ES-I3 (cell line): ENCODE measurements at regions not wholly inside any gene's neighbourhood (a gene's known extent, or its start where the extent isn't known, plus 50 kb on each side); places are given as distances from the start of the nearest gene placed in this dataset.

Experiments used
- H3K36me3 ChIP-seq: 2 replicates; pipeline ENCODE4 v1.6.1; 2013; ENCODE audit warnings: mild to moderate bottlenecking, low read length, control low read depth, moderate library complexity; ENCODE audit not compliant: insufficient read depth
- H3K4me1 ChIP-seq: 2 replicates; pipeline ENCODE4 v1.6.1; 2013; ENCODE audit warnings: mild to moderate bottlenecking, control low read depth, low read length; ENCODE audit not compliant: insufficient read depth
- H3K9ac ChIP-seq: 2 replicates; pipeline ENCODE4 v1.6.1; 2013; ENCODE audit warnings: low read depth, mild to moderate bottlenecking, low read length, moderate library complexity
- H3K9me3 ChIP-seq: 2 replicates; pipeline ENCODE4 v1.6.1; 2013; ENCODE audit warnings: mild to moderate bottlenecking, low read length, moderate library complexity; ENCODE audit not compliant: control insufficient read depth, insufficient read depth

DNA sequence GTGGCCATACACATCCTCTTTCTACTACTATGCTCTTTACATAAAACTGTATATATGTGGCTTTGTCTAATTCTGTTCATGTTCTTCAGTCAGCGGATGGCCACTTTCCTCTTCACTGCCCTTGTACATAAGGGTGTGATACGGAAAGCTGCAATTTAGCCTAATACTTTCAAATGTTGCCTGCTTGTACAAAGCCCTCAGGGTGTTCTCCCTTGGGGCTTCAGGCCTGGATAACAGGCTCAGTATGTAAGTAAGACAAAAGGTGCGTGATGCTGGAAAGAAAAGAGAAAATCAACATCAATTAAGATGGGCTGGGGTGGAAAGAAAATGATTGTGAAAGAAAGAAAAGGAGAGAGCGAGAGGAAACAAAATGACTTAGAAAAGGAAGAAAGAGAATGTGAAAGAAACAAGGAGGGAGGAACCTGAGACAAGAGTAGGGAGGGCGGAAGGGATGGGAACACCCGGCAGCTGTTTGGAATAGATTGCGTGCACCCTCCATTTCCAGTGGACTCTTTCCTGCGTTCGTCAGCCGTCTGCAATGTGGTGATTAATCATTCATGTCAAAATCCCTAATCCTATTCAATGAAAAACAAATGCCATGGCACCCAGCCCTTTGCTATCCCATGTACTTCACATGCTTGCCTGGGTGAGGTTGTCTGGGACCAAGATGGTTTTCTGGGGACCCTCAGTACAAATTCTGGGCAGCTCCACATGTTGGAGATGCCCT lies 553.6 kb downstream of the NUF2 start:
- Histone ChIP-seq H3K36me3 (no peaks in the 10 kb centered on the region), H3K9me3 (no peaks in the 10 kb centered on the region), H3K4me1 (no peaks in the 10 kb centered on the region), H3K9ac (no peak overlapping the region)

DNA sequence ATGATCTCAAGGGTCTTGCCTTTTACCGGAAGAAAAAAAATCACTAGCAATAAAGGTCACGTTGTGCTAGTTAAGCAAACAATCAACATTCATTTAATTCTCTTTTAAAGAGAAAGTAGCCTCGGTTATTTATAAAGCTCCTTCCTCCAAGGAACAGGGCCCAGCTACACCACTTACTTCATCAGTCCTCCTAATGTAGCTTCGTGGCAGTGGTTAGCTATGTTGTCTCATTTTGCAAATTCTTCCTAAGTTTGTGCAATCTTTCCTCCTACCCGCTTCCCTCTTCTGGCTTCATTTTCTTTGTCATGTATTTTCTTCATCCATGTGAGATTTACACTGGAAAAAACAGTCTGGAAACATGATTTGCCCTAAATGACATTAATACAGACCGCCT lies 554.2 kb downstream of the NUF2 start:
- H3K36me3 ChIP-seq, result no peaks in the 10 kb centered on the region
- no peaks in the 10 kb centered on the region for H3K9me3 ChIP-seq
- no peak overlapping the region for H3K9ac ChIP-seq
- no peaks in the 10 kb centered on the region for H3K4me1 ChIP-seq

DNA sequence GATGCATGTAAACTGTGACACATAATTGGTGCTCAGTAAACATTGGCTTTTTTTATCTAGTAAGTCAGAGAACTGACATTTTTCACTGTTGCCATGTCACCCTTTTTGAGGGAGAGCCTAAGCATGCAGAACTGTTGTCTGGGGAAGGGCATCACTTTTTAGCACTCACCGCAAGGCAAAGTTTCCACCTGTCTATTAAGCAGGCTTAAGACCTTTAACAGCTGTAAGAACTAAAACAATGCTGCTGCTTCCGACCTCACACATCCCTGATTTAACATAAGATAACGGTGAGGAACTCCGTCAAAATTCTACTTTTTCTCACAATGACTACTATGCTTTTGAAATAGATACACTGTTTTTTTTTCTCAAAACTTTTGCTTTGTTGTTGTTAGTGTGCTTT lies 554.8 kb downstream of the NUF2 start:
- no peak overlapping the region for H3K9ac ChIP-seq
- no peaks in the 10 kb centered on the region for H3K4me1 ChIP-seq
- no peaks in the 10 kb centered on the region for H3K36me3 ChIP-seq
- H3K9me3 ChIP-seq, result no peaks in the 10 kb centered on the region

- Histone ChIP-seq H3K36me3 (no peaks in the 10 kb centered on the region), H3K9me3 (no peaks in the 10 kb centered on the region), H3K9ac (no peak overlapping the region), H3K4me1 (no peaks in the 10 kb centered on the region)
Measured at GRCh38 chr1:163877016-163877415, 555.3 kb downstream of the NUF2 start.

DNA sequence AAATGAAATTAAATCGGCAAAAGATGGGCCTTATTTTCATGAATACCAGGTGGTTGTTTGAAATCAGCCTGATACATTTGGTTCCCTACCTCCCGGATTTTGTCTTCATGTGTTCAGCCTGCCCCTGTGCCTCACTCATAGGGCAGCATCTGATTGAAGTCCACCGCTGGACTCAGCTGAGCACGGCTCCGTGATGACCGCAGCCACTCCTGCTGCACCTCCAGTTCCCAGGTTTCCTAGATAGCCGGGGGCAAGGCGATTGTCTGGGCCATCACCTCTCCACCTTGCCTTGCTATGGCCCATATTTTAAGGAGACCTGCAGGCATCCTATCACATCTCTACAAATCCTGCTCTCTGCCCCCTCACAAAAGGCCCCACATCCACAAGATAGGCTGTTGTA lies 563.8 kb downstream of the NUF2 start:
- Histone ChIP-seq H3K9ac (no peak overlapping the region), H3K36me3 (no peaks in the 10 kb centered on the region), H3K9me3 (no peaks in the 10 kb centered on the region), H3K4me1 (peaks cover 5% of the 10 kb centered on the region; the same call in 1 of the 2 replicates)

- no peaks in the 10 kb centered on the region for H3K9me3 ChIP-seq
- no peak overlapping the region for H3K9ac ChIP-seq
- H3K36me3 ChIP-seq, result no peaks in the 10 kb centered on the region
- H3K4me1 ChIP-seq, result no peaks in the 10 kb centered on the region
Measured at GRCh38 chr1:163896001-163896400, 574.2 kb downstream of the NUF2 start.

DNA sequence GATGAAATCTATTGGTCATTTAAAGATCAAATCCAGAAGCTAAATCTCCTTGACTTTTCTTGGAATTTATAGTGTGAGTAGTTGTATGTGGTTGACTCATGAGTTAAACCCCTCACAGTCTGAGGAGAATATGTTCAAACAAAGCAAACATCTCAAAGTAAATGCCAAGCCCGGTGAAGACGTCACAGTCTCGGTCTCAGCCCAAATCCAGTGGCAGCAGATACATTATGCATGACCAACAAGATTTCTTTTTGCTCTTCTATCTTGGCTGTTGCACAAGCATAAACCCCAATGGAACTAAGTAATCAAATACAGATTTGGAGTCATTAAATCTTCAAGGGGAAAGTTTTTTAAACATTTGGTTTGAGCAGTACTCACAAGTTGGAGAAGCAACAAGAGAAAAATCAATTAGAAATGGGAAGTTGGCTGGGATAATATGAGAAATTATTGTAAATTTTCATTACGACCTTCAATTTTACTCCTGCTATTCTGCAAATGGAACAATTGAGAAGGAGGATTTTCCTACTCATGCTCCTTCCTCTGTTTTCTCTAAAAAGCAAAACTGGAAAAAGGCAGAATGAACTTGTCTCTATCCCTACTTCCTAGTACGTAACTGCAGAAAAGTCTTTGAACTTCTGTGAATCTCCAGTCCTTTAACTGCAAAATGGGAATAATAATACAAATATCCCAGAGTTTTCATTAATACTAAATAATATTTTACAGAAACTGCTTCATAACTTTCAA lies 575.8 kb downstream of the NUF2 start:
- no peaks in the 10 kb centered on the region for H3K9me3 ChIP-seq
- no peaks in the 10 kb centered on the region for H3K36me3 ChIP-seq
- H3K9ac ChIP-seq, result no peak overlapping the region
- H3K4me1 ChIP-seq, result no peaks in the 10 kb centered on the region

DNA sequence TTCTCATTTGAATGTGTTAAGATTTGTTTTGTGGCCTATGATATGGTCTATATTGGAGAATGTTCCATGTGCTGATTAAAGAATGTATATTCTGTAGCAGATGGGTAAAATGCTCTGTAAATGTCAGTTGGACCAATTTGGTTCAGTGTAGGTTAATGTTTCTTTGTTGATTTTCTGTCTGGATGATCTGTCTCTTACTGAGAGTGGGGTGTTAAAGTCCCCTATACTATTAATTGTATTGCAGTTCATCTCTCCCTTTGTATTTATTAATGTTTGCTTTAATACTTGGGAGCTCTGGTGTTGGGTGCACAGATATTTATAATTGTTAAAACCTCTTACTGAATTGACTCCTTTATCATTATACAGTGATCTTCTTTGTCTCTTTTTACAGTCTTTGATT lies 584.5 kb downstream of the NUF2 start:
- no peaks in the 10 kb centered on the region for H3K9me3 ChIP-seq
- H3K9ac ChIP-seq, result no peak overlapping the region
- no peaks in the 10 kb centered on the region for H3K4me1 ChIP-seq
- H3K36me3 ChIP-seq, result no peaks in the 10 kb centered on the region

DNA sequence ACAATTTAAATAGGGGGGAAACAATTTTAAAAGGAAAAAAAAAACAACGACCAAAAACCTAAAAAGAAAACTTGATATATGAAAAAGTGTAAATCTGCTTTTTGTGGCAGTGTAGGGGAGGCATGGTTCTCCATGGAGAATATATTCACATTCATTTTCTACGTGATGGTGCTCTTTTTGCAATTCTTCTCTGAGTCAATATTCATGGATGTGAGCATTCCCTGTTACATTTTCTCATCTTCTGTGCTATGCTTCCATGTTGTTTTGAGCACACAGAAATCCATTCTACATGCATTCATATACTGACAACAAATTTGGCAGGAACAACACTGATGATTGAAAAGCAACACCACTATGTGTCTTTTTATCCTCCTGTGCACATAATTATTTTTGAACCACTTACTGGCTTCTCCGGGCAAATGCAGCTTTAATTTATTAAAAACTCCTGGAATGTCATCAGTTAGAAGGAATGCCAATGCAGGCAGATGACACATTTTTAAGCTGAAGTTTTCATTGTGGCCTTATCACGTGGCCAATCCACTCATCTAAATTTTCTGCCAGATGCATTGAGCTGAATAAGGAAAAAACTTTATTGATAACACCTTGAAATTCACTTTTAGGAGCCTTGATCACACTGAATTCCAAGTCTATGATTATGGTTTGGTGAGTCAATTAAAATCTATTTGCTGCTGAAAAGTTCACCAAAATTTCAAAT lies 590.6 kb downstream of the NUF2 start:
- no peaks in the 10 kb centered on the region for H3K4me1 ChIP-seq
- H3K36me3 ChIP-seq, result no peaks in the 10 kb centered on the region
- no peak overlapping the region for H3K9ac ChIP-seq
- no peaks in the 10 kb centered on the region for H3K9me3 ChIP-seq

DNA sequence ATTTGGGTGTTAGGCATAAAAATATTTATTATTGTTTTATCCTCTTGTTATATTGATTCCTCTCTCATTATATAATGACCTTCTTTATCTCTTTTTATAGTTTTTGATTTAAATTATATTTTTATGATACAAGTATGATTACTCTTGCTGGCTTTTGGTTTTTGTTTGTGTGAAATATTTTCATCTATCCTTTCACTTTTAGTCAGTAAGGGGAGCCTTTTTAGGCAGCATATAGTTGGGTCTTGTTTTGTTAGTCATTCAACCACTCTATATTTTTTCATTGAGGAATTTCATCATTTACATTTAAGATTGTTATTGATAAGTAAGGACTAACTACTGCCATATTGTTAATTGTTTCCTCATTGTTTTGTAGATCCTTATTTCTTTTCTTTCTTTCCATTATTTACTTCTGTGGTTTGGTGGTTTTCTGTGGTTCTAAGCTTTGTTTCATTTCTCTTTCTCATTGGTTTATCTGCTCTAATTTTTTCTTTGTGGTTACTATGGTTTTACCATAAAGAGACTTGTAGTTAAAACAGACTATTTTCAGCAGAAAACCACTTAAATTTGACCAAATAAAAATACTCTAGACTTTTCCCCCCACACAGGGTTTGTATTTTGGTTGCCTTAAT lies 593.1 kb downstream of the NUF2 start:
- no peak overlapping the region for H3K9ac ChIP-seq
- no peaks in the 10 kb centered on the region for H3K36me3 ChIP-seq
- no peaks in the 10 kb centered on the region for H3K4me1 ChIP-seq
- H3K9me3 ChIP-seq, result no peaks in the 10 kb centered on the region

- H3K9me3 ChIP-seq, result no peaks in the 10 kb centered on the region
- H3K9ac ChIP-seq, result no peak overlapping the region
- H3K36me3 ChIP-seq, result no peaks in the 10 kb centered on the region
- H3K4me1 ChIP-seq, result peaks cover 5% of the 10 kb centered on the region; the same call in 1 of the 2 replicates
Measured at GRCh38 chr1:163922743-163923201, 601.0 kb downstream of the NUF2 start.

- H3K36me3 ChIP-seq, result no peaks in the 10 kb centered on the region
- H3K4me1 ChIP-seq, result peaks cover 8% of the 10 kb centered on the region; the same call in 1 of the 2 replicates
Measured at GRCh38 chr1:163924041-163924440, 602.3 kb downstream of the NUF2 start.

GRCh38 chr1:163927493-163927892 lies 605.7 kb downstream of the NUF2 start:
- Histone ChIP-seq H3K9me3 (no peaks in the 10 kb centered on the region), H3K36me3 (no peaks in the 10 kb centered on the region), H3K9ac (no peak overlapping the region), H3K4me1 (peaks cover 8% of the 10 kb centered on the region; the same call in 1 of the 2 replicates)

More at GRCh38 chr1:163924041-163924440, 602.3 kb downstream of the NUF2 start:
- Histone ChIP-seq H3K9ac (no peak overlapping the region), H3K9me3 (no peaks in the 10 kb centered on the region)

DNA sequence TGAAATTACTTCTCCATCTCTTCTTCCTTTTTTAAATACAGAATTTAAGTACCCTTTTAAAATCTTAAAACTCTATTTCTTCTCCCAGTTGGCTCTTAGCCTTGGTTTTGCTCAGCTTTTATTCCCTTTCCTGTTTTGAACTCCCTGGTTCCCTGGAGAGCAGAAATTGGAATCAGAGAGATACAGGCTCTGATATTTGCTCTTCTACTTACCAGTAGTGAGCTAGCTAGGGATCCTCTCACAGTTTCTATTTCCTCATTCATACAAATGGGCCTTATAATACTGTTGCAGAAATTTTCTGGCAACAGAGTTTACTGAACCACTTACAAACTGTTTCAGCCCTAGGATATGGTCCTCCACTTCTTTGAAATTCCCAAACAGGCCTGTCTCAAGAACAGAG lies 606.3 kb downstream of the NUF2 start:
- Histone ChIP-seq H3K9ac (no peak overlapping the region), H3K4me1 (peaks cover 8% of the 10 kb centered on the region; the same call in 1 of the 2 replicates), H3K9me3 (no peaks in the 10 kb centered on the region), H3K36me3 (no peaks in the 10 kb centered on the region)
